WTC11 (cell line): ENCODE measurements at regions not wholly inside any gene's neighbourhood (a gene's known extent, or its start where the extent isn't known, plus 50 kb on each side); places are given as distances from the start of the nearest gene placed in this dataset.

ENCODE experiments used
- ATAC-seq: fragments of 200-7000 bp; cut with Tn5 transposase; 2 replicates; pipeline ENCODE4 v1.10.0; 2021; ENCODE audit warnings: mild to moderate bottlenecking, moderate library complexity
- CTCF ChIA-PET: fragments of 300-600 bp; sonication (Branson Sonifier 250); formaldehyde crosslinking; loops from one replicate; lab custom pipeline; 2021; ENCODE audit warnings: antibody characterized with exemption; lab: Charles Lee
- POLR2A ChIA-PET: fragments of 350-600 bp; sonication (Branson Sonifier 250); formaldehyde crosslinking; loops from one replicate; lab custom pipeline; 2021; ENCODE audit warnings: antibody characterized with exemption; lab: Charles Lee
- DNase-seq: peaks from one replicate; pipeline ENCODE4 v3.0.0; 2021; ENCODE audit warnings: low spot score
- H3K27ac Mint-ChIP-seq: 2 replicates; pipeline ENCODE4 v1.8.0; 2021; ENCODE audit warnings: mixed read lengths
- H3K27me3 Mint-ChIP-seq: 2 replicates; pipeline ENCODE4 v1.8.0; 2021; ENCODE audit warnings: low read depth, mild to moderate bottlenecking, moderate library complexity, mixed read lengths
- H3K36me3 Mint-ChIP-seq: 2 replicates; pipeline ENCODE4 v1.8.0; 2021; ENCODE audit warnings: mixed read lengths
- H3K4me1 Mint-ChIP-seq: 2 replicates; pipeline ENCODE4 v1.8.0; 2022; ENCODE audit warnings: mixed read lengths
- H3K4me3 Mint-ChIP-seq: 2 replicates; pipeline ENCODE4 v1.8.0; 2021; ENCODE audit warnings: mild to moderate bottlenecking, moderate library complexity, mixed read lengths
- H3K9me3 Mint-ChIP-seq: 2 replicates; pipeline ENCODE4 v1.8.0; 2021; ENCODE audit warnings: mixed read lengths
- ESRRA ChIP-seq: sonication (generic); formaldehyde crosslinking; IDR thresholded peaks from 2 replicates; pipeline ENCODE4 v1.8.1; 2022; ENCODE audit warnings: mild to moderate bottlenecking, missing genetic modification reagents, borderline replicate concordance
- FOXP1 ChIP-seq: sonication (generic); formaldehyde crosslinking; IDR thresholded peaks from 2 replicates; pipeline ENCODE4 v1.8.0; 2022; ENCODE audit warnings: missing genetic modification reagents, mild to moderate bottlenecking, moderate library complexity, borderline replicate concordance
- JAZF1 ChIP-seq: fragments of 250-450 bp; sonication (Bioruptor Pico); IDR thresholded peaks from 2 replicates; pipeline ENCODE4 v1.9.0; 2021; ENCODE audit warnings: moderate library complexity, mild to moderate bottlenecking, inconsistent platforms
- MYBL2 ChIP-seq: sonication (generic); formaldehyde crosslinking; IDR thresholded peaks from 2 replicates; pipeline ENCODE4 v1.8.1; 2023; ENCODE audit warnings: mild to moderate bottlenecking, moderate library complexity, missing genetic modification reagents
- NFATC4 ChIP-seq: fragments of 250-450 bp; sonication (Bioruptor Pico); IDR thresholded peaks from 2 replicates; pipeline ENCODE4 v1.9.0; 2021; ENCODE audit warnings: mild to moderate bottlenecking
- NR2C2 ChIP-seq: sonication (generic); formaldehyde crosslinking; IDR thresholded peaks from 2 replicates; pipeline ENCODE4 v1.8.0; 2022; ENCODE audit warnings: mild to moderate bottlenecking, missing genetic modification reagents
- NR3C1 ChIP-seq: sonication (generic); formaldehyde crosslinking; conservative IDR thresholded peaks from 2 replicates; pipeline ENCODE4 v1.8.1; 2023; ENCODE audit warnings: low read depth, mild to moderate bottlenecking, missing genetic modification reagents
- ZNF232 ChIP-seq: sonication (generic); formaldehyde crosslinking; IDR thresholded peaks from 2 replicates; pipeline ENCODE4 v1.8.0; 2022; ENCODE audit warnings: mild to moderate bottlenecking, missing genetic modification reagents
- TF ChIP-seq, protein P1 (sequence below): sonication (generic); formaldehyde crosslinking; IDR thresholded peaks from 2 replicates; pipeline ENCODE4 v1.8.1; 2023; ENCODE audit warnings: mild to moderate bottlenecking, missing genetic modification reagents
- TF ChIP-seq, protein P2 (sequence below): fragments of 250-450 bp; sonication (Bioruptor Pico); IDR thresholded peaks from 2 replicates; pipeline ENCODE4 v1.9.0; 2021; ENCODE audit warnings: mild to moderate bottlenecking
- TF ChIP-seq, protein P3 (sequence below): sonication (generic); formaldehyde crosslinking; IDR thresholded peaks from 2 replicates; pipeline ENCODE4 v1.8.0; 2022; ENCODE audit warnings: mild to moderate bottlenecking, missing genetic modification reagents
- TF ChIP-seq, protein P4 (sequence below): fragments of 250-450 bp; sonication (Bioruptor Pico); IDR thresholded peaks from 2 replicates; pipeline ENCODE4 v1.8.0; 2021; ENCODE audit warnings: mild to moderate bottlenecking
- TF ChIP-seq, protein P5 (sequence below): sonication (generic); formaldehyde crosslinking; conservative IDR thresholded peaks from 2 replicates; pipeline ENCODE4 v1.8.1; 2022; ENCODE audit warnings: mild to moderate bottlenecking, missing genetic modification reagents

DNA sequence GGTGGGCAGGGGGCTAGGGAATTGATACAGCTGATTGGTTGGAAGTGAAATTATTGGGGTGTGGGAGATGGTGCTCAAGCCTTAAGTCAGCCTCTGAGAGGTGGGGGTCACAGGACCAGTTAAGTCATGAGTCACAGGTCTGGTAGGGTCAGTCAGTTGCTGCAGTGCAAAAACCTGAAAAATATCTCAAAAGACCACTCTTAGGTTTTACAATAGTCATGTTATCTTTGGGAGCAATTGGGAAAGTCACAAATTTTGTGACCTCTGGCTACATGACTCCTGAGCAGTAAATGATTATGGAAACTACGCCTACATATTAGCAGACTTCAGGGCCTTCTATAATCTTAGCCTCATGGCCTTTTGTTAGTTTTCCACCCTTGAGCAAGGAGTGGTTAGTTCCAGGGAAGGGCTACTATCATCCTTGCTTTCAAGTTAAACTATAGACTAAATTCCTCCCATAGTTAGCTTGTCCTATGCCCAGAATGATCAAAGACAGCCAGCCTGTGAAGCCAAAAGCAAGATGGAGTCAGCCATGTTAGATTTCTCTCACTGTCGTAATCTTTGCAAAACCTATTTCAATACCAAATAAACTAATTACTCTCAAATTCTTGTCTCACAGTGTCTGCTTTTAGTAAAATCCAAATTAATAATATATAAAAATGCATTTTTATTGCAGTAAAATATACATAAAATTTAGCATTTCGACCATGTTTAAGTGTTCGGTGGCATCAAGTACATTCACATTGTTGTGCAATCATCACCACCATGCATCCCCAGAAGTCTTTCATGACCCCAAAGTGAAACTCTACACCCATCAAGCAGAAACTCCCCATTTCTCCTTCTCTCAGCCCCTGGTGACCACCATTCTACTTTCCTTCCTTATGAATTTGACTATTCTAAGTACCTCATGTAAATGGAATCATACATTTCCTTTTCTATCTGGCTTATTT is 60.9 kb upstream of the CD2AP start:
- Mint-ChIP-seq H3K27ac (no peak overlapping the region), H3K4me1 (peaks cover 21% of the 10 kb centered on the region), H3K36me3 (no peaks in the 10 kb centered on the region)
- ChIA-PET POLR2A (no interaction called here), CTCF (no interaction called here)
- ATAC-seq, result no peak
- DNase-seq, result no peak
- TF ChIP-seq ESRRA (CRISPR knock-in tag), result no peak
- TF ChIP-seq, all 79 proteins: peak for 0
- H3K4me3 Mint-ChIP-seq, result no peak overlapping the region
- H3K9me3 Mint-ChIP-seq, result peaks cover 18% of the 10 kb centered on the region
- no peaks in the 10 kb centered on the region for H3K27me3 Mint-ChIP-seq

DNA sequence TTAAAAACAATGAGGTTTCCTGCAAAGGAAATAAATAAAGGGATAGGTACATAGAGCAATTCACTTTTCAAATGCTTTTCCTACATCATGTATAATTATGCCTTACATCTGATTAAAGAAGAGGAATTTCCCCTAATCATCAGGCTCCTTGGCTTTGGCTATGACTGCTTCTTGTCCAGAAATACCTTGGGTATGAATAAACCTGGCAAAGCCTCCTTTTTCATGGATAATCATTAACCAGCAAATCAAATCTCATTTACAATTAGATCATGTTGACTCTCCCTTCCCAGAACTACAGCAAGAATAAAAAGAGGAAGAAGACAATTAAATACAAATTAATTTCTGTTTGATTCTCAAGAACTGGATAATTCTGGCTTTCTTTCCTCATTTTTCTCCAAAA is 58.0 kb upstream of the CD2AP start:
- peaks cover 11% of the 10 kb centered on the region for H3K4me1 Mint-ChIP-seq
- peaks cover 18% of the 10 kb centered on the region for H3K9me3 Mint-ChIP-seq
- CTCF ChIA-PET, result no interaction called here
- TF ChIP-seq NR2C2 (CRISPR knock-in tag) (no peak), MYBL2 (CRISPR knock-in tag) (no peak), NFATC4 (CRISPR knock-in tag) (no peak), NR3C1 (CRISPR knock-in tag) (no peak)
- TF ChIP-seq, protein P1, sequence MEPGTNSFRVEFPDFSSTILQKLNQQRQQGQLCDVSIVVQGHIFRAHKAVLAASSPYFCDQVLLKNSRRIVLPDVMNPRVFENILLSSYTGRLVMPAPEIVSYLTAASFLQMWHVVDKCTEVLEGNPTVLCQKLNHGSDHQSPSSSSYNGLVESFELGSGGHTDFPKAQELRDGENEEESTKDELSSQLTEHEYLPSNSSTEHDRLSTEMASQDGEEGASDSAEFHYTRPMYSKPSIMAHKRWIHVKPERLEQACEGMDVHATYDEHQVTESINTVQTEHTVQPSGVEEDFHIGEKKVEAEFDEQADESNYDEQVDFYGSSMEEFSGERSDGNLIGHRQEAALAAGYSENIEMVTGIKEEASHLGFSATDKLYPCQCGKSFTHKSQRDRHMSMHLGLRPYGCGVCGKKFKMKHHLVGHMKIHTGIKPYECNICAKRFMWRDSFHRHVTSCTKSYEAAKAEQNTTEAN (CRISPR knock-in tag), result no peak
- TF ChIP-seq, protein P2, sequence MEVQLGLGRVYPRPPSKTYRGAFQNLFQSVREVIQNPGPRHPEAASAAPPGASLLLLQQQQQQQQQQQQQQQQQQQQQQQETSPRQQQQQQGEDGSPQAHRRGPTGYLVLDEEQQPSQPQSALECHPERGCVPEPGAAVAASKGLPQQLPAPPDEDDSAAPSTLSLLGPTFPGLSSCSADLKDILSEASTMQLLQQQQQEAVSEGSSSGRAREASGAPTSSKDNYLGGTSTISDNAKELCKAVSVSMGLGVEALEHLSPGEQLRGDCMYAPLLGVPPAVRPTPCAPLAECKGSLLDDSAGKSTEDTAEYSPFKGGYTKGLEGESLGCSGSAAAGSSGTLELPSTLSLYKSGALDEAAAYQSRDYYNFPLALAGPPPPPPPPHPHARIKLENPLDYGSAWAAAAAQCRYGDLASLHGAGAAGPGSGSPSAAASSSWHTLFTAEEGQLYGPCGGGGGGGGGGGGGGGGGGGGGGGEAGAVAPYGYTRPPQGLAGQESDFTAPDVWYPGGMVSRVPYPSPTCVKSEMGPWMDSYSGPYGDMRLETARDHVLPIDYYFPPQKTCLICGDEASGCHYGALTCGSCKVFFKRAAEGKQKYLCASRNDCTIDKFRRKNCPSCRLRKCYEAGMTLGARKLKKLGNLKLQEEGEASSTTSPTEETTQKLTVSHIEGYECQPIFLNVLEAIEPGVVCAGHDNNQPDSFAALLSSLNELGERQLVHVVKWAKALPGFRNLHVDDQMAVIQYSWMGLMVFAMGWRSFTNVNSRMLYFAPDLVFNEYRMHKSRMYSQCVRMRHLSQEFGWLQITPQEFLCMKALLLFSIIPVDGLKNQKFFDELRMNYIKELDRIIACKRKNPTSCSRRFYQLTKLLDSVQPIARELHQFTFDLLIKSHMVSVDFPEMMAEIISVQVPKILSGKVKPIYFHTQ, result no peak
- TF ChIP-seq, protein P3, sequence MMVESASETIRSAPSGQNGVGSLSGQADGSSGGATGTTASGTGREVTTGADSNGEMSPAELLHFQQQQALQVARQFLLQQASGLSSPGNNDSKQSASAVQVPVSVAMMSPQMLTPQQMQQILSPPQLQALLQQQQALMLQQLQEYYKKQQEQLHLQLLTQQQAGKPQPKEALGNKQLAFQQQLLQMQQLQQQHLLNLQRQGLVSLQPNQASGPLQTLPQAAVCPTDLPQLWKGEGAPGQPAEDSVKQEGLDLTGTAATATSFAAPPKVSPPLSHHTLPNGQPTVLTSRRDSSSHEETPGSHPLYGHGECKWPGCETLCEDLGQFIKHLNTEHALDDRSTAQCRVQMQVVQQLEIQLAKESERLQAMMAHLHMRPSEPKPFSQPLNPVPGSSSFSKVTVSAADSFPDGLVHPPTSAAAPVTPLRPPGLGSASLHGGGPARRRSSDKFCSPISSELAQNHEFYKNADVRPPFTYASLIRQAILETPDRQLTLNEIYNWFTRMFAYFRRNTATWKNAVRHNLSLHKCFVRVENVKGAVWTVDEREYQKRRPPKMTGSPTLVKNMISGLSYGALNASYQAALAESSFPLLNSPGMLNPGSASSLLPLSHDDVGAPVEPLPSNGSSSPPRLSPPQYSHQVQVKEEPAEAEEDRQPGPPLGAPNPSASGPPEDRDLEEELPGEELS (CRISPR knock-in tag), result no peak
- H3K27ac Mint-ChIP-seq, result no peak overlapping the region
- H3K4me3 Mint-ChIP-seq, result no peak overlapping the region
- ATAC-seq, result no peak
- POLR2A ChIA-PET, result no interaction called here
- H3K36me3 Mint-ChIP-seq, result no peaks in the 10 kb centered on the region
- H3K27me3 Mint-ChIP-seq, result no peaks in the 10 kb centered on the region
- no peak for DNase-seq

DNA sequence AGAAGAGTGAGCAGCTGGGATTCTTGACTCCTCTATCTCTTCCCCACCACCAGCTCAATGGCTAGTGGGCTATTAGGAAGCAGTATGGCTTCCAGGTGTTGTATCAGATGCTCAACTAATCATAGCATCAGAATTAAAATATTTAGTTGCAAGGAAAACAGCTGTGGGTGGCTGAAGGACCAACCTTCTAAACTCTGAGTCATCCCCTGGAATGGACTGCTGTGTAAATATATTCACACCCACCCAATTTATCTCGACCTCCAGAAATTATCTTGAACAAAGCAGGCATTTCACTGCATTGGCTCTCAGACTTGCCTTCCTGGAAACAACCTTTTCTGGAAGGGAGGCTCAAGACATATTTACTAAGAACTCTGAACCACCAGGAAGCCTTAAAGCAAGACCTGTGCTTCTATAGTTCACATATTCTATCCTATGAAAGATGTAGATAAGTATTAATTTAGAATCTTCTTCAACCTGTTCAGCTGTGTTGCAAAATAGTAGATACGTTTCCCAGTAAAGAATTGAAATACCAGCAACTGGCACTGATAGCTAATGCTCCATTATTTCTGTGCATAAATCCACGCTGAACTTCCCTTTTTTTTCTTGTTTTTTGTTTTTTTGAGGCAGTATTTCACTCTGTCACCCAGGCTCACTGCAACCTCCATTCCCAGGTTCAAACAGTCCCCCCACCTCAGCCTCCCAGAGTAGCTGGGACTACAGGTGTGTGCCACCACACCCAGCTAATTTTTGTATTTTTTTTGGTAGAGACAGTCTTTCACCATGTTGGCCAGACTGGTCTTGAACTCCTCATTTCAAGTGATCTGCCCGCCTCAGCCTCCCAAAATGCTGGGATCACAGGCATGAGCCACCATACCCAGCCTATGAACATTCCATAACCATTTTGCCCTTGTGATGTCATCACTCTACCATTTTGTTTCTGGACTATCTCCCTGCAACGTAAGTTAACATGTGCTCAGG is 56.9 kb upstream of the CD2AP start:
- Mint-ChIP-seq H3K27me3 (no peaks in the 10 kb centered on the region), H3K27ac (no peak overlapping the region), H3K4me3 (no peak overlapping the region), H3K9me3 (peaks cover 19% of the 10 kb centered on the region), H3K4me1 (peaks cover 4% of the 10 kb centered on the region; the same call in 1 of the 2 replicates), H3K36me3 (peaks cover under 1% of the 10 kb centered on the region)
- CTCF ChIA-PET, result no interaction called here
- no peak for DNase-seq
- POLR2A ChIA-PET, result no interaction called here
- TF ChIP-seq FOXP1 (CRISPR knock-in tag), result no peak
- TF ChIP-seq ZNF232, result no peak
- TF ChIP-seq, protein P4, sequence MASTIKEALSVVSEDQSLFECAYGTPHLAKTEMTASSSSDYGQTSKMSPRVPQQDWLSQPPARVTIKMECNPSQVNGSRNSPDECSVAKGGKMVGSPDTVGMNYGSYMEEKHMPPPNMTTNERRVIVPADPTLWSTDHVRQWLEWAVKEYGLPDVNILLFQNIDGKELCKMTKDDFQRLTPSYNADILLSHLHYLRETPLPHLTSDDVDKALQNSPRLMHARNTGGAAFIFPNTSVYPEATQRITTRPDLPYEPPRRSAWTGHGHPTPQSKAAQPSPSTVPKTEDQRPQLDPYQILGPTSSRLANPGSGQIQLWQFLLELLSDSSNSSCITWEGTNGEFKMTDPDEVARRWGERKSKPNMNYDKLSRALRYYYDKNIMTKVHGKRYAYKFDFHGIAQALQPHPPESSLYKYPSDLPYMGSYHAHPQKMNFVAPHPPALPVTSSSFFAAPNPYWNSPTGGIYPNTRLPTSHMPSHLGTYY (CRISPR knock-in tag), result no peak
- TF ChIP-seq JAZF1 (CRISPR knock-in tag), result no peak
- TF ChIP-seq, protein P5, sequence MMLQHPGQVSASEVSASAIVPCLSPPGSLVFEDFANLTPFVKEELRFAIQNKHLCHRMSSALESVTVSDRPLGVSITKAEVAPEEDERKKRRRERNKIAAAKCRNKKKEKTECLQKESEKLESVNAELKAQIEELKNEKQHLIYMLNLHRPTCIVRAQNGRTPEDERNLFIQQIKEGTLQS (CRISPR knock-in tag), result no peak
- no peak for ATAC-seq
